ENCODE measurements at regions not wholly inside any gene's neighbourhood (a gene's known extent, or its start where the extent isn't known, plus 50 kb on each side); places are given as distances from the start of the nearest gene placed in this dataset.

GRCh38 chr2:234411793-234412192 is 85.1 kb downstream of the ARL4C start:
- no peaks in the 10 kb centered on the region for H4K20me1 ChIP-seq (ENCODE audit: insufficient read depth)
- no peaks in the 10 kb centered on the region for H3K9me3 ChIP-seq (ENCODE audit: control insufficient read depth in 1 of 2, insufficient read depth in 1 of 2, low read depth in 1 of 2, low read length in 2 of 2)
- no peaks in the 10 kb centered on the region for H3K36me3 ChIP-seq (ENCODE audit: control insufficient read depth in 1 of 2, insufficient read depth in 2 of 2, low read length in 2 of 2)
- no peaks in the 10 kb centered on the region for H3K9me2 ChIP-seq (ENCODE audit: insufficient read depth)
- no peak overlapping the region for H2AFZ ChIP-seq (ENCODE audit: low read depth, low read length, poor library complexity, severe bottlenecking)
- RAD21 ChIA-PET (ENCODE audit: low non-redundant PET in 1 of 2, low total read pairs in 2 of 2, uncharacterized antibody in 2 of 2, unreplicated experiment in 2 of 2), result no interaction called here
- H3K27ac ChIP-seq (ENCODE audit: low read depth, low read length), result no peak overlapping the region
- intact Hi-C loops (cut with micrococcal nuclease), result no loop called here
- TF ChIP-seq TCF7L2 (IDR thresholded peaks at IDR 0.05; ENCODE audit: borderline replicate concordance, extremely low read depth, insufficient read depth, insufficient read length) (no peak), YY1 (IDR thresholded peaks at IDR 0.05; ENCODE audit: extremely low read depth, insufficient replicate concordance, low read depth, low read length) (no peak), ATF3 (IDR thresholded peaks at IDR 0.05) (no peak), MAX (IDR thresholded peaks at IDR 0.05) (no peak), EGR1 (IDR thresholded peaks at IDR 0.05; ENCODE audit: low read depth) (no peak), FOSL1 (IDR thresholded peaks at IDR 0.05; ENCODE audit: low read depth) (no peak), SIN3A (IDR thresholded peaks at IDR 0.05; ENCODE audit: low read depth) (no peak), SP1 (IDR thresholded peaks at IDR 0.05; ENCODE audit: low read depth) (no peak), ZBTB33 (IDR thresholded peaks at IDR 0.05; ENCODE audit: extremely low read depth, insufficient replicate concordance, low read length) (no peak), ZFX (IDR thresholded peaks at IDR 0.05) (no peak), EZH2 (IDR thresholded peaks at IDR 0.05) (no peak), EZH2phosphoT487 (IDR thresholded peaks at IDR 0.05; ENCODE audit: borderline replicate concordance) (no peak), REST (IDR thresholded peaks at IDR 0.05; ENCODE audit: low read depth) (no peak), SRF (IDR thresholded peaks at IDR 0.05; ENCODE audit: low read depth) (no peak), ZNF274 (IDR thresholded peaks at IDR 0.05; ENCODE audit: low read depth, low read length) (no peak), RAD21 (IDR thresholded peaks at IDR 0.05; ENCODE audit: low read depth) (no peak), JUND (IDR thresholded peaks at IDR 0.05) (no peak), POLR2AphosphoS5 (IDR thresholded peaks at IDR 0.05; ENCODE audit: low read depth, low read length) (no peak), CEBPB (IDR thresholded peaks at IDR 0.05; ENCODE audit: low read depth) (no peak), POLR2A (IDR thresholded peaks at IDR 0.05; ENCODE audit: borderline replicate concordance, extremely low read depth, insufficient read depth, insufficient read length) (no peak)
- no peak overlapping the region for H3K9ac ChIP-seq (ENCODE audit: low read length)
- ATAC-seq, result no peak
- H3K79me2 ChIP-seq (ENCODE audit: insufficient read depth, low read length), result no peaks in the 10 kb centered on the region
- no peak overlapping the region for H3K4me3 ChIP-seq (replicated peaks in 1 of 2; ENCODE audit: low read depth in 1 of 2, low read length in 2 of 2)
- no TSS peak for BruUV-seq (replicated peaks)
- no peaks in the 10 kb centered on the region for H3K27me3 ChIP-seq (ENCODE audit: insufficient read depth, low read length)
- POLR2A ChIA-PET, result interaction anchor here (1.8 kb wide), 1 partner anchor 10 kb away, joined by 7 read pairs; no protein-coding TSS in a partner anchor
- H3K4me2 ChIP-seq (ENCODE audit: low read length), result no peak overlapping the region
- DNase-seq (ENCODE audit: low read depth, low spot score), result no peak
- CTCF ChIA-PET, result no interaction called here
- H3K4me1 ChIP-seq (ENCODE audit: control insufficient read depth in 1 of 2, insufficient read depth in 2 of 2, low read length in 2 of 2), result peaks cover 0 to 6% of the 10 kb centered on the region in 2 experiments; a peak in 1 of 4 replicates

All from HCT116 (cell line).